ENCODE measurements at regions not wholly inside any gene's neighbourhood (a gene's known extent, or its start where the extent isn't known, plus 50 kb on each side); places are given as distances from the start of the nearest gene placed in this dataset.

DNA sequence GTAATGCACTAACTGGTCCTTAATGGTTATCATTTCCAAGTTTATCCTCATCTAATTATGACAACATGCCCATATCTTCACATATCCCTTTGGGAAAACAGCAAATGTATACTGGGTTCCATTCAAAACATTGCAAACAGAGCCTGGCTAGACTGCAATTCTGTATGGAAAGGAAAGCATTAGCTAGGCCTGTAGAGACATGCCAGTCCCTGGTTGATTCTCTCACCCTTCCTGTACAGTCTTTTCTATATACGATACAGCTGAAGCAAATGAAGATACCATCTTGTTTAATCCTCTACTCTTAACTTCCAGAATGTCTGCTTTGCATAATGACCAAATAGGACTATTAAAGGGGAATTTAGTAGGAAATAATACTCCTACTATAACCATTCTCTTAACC lies 294.4 kb upstream of the MC4R start:
- DNase-seq: no peak

GRCh38 chr18:60668583-60668982 lies 296.0 kb upstream of the MC4R start:
- DNase-seq: no peak

GRCh38 chr18:60669938-60670337 lies 297.4 kb upstream of the MC4R start:
- DNase-seq: no peak

DNA sequence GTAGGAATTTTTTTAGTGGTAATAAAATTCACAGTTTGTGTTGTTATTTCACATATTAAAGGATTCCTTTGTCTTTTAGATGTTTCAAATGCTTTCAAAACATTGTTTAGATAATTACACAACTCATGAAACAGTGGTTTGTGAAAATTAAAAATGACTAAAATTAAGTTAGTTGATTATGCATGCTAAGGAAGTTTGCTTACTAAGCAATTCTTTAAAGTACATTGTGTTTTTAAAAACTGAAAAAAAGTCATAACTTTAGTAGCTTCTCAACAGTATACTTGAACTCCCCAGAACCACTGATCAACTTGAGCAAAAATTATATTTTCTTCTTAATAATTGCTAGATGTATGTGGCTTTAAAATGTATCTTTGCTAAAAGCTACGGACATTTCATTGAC lies 298.4 kb upstream of the MC4R start:
- no peak for DNase-seq

GRCh38 chr18:60675126-60675525 lies 302.6 kb upstream of the MC4R start:
- DNase-seq: no peak

DNA sequence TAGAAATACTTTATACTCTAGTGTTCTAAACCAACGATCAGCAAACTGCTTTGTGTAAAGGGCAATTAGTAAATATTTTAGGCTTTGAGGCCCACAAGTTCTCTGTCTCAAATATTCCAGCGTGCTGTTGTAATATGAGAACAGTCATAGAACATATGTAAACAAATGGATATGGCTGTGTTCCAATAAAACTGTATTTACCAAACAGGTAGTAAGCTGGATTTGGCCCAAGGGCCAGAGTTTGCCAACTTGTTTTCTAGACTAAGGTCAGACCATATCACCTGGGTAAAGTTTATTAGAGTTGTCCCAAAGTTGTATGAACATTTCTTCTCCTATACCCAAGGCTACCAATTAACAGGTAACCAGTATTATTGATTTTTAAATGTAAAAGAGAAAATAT lies 303.2 kb upstream of the MC4R start:
- no peak for DNase-seq

DNA sequence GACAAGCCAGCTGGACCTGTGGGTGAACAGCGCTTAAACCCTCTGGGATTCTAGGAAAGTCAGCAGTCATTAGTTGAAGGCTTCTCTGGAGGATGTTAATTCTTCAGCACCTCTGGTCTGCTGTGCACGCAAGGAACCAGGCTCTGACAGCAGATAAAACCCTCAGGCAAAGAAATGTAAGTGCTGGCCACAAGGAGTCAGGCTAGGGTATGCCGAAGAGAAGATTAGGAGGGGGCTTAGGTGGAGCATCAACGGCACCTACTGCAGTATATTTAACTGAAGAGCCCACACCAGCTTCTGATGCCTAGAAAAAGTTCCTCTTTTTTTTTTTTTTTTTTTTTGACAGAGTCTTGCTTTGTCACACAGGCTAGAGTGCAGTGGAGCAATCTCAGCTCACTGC lies 304.2 kb upstream of the MC4R start:
- DNase-seq: no peak

GRCh38 chr18:60684843-60685513 lies 312.4 kb upstream of the MC4R start:
- no peak for DNase-seq

DNA sequence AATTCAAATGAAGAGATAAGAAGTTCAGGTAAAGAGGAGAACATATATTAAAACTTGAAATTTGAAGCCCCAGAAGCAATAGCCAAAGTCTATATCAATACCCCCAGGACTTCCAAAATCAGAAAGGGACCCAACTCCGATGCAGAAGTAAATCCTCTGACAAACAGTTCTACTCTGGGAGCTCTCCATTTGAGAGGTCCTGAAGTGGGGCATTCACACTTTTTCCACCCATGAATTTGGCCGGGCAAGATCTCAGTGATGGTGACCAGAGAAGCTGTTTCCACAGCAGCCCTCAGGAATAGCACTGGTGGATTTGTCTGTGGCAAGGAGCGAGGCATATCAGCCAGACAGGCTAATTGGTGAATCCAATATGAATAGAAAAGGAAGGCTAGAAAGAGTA lies 313.6 kb upstream of the MC4R start:
- DNase-seq: no peak

DNA sequence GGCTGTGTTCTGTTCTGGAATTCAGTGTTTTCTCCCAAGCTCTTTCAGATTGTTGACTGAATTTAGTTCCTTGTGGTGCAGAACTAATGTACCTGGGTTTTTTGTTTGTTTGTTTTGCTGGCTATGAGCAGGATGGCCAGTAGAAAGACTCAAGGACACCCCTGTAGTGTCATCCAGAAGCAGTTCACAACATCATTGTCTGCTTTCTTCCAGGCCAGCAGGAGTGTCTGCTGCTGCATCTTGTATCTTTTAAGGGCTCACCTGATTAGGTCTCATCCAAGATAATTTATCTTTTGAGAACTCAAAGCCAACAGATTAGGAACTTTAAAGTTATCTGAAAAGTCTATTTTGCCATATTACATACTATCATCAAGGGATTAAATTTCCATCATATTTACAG lies 318.5 kb upstream of the MC4R start:
- DNase-seq: no peak

- DNase-seq: no peak
Observed at GRCh38 chr18:60693426-60693825, 320.9 kb upstream of the MC4R start.

DNA sequence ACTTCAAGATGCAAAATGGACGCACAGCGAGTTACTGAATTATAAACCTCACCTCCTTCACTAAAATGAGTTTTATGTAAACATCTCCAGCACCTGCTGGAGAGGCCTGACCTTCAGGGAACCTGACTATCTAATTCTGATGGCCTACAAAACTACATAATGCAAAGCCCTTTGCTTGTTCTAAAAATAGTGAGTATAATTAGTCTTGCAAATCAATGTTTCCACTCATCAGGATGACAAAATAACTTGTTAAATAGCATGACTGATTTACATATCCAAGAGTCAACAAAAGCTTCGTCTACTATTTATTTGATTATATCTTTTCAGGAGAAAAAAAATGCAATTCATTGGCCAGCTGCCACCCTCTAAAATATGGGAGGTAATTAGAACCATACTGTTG lies 326.3 kb upstream of the MC4R start:
- no peak for DNase-seq

DNA sequence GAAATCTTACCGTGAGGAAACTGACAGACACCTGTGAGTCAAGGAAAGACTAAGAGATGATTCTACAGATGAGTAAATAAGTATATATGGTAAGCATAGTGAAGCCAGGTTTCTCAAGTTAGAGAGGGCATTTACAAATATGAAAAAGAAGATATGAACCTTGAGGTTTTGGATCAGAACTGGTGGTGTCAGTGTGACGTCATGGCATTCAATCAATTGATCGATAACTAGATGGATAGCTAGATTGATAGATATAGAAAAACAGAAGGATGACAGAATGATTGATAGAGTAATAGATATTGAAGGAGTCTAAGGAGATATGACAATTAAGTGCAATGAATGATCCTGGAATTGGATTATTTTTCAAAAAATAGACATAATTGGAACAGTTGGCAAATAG lies 350.2 kb upstream of the MC4R start:
- no peak for DNase-seq

DNA sequence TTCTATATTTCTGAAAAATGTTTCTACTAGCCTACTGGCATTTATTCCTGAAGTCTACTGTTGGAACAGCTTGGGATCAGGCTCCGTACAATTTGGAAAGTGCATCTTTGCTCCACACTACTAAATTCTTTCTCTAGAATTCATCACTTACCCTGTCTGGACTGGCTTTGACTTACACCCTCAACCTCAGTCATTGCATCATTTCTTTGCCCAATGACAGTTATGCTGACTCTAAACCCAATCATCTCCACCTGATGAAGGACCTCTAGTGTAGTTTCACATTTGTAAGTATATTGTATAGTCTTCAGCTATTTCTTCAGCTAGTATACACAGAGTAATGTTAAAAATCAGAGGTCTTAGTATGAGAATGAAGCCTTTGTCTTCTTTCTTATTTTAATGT lies 359.6 kb upstream of the MC4R start:
- DNase-seq: no peak

GRCh38 chr18:60739212-60739611 lies 366.6 kb upstream of the MC4R start:
- no peak for DNase-seq

GRCh38 chr18:60740313-60740712 lies 367.7 kb upstream of the MC4R start:
- DNase-seq: no peak

GRCh38 chr18:60746491-60746890 lies 373.9 kb upstream of the MC4R start:
- no peak for DNase-seq

GRCh38 chr18:60746919-60747318 lies 374.3 kb upstream of the MC4R start:
- no peak for DNase-seq

- no peak for DNase-seq
Observed at GRCh38 chr18:60753753-60754152, 381.2 kb upstream of the MC4R start.

GRCh38 chr18:60754413-60755009 lies 381.9 kb upstream of the MC4R start:
- no peak for DNase-seq

GRCh38 chr18:60755134-60755533 lies 382.6 kb upstream of the MC4R start:
- no peak for DNase-seq

GRCh38 chr18:60775978-60776377 lies 403.4 kb upstream of the MC4R start:
- DNase-seq: no peak

GRCh38 chr18:60784161-60784560 lies 411.6 kb upstream of the MC4R start:
- no peak for DNase-seq

GRCh38 chr18:60794802-60795201 lies 422.2 kb upstream of the MC4R start:
- no peak for DNase-seq

GRCh38 chr18:60804415-60804814 lies 431.8 kb upstream of the MC4R start:
- no peak for DNase-seq
